HCT116 (cell line): ENCODE measurements at regions not wholly inside any gene's neighbourhood (a gene's known extent, or its start where the extent isn't known, plus 50 kb on each side); places are given as distances from the start of the nearest gene placed in this dataset.
"Not testable (repeated sequence)": the region's sequence is repeated elsewhere in the genome, so short reads cannot be mapped to it uniquely, and the experiment has no call there.

ENCODE experiments used
- ATAC-seq: fragments of 200-7000 bp; cut with Tn5 transposase; 2 replicates; pipeline ENCODE4 v1.9.1; 2020; ENCODE audit warnings: mild to moderate bottlenecking, moderate library complexity
- BruUV-seq: library from RNA; stranded (reverse); fragments of 400-500 nt; replicated peaks from 2 replicates; lab custom pipeline; 2021; lab: Mats Ljungman, UMichigan
- CTCF ChIA-PET: fragments of 300-600 bp; sonication (Branson Sonifier 250); formaldehyde crosslinking; loops from one replicate; lab custom pipeline; 2021; ENCODE audit warnings: antibody characterized with exemption; lab: Charles Lee
- POLR2A ChIA-PET: fragments of 300-600, 350-600 bp; sonication (Branson Sonifier 250); formaldehyde crosslinking; loops from one replicate; lab custom pipeline; 2021; ENCODE audit warnings: antibody characterized with exemption; lab: Charles Lee
- RAD21 ChIA-PET, 2 experiments: fragments of 300-600 bp; sonication (Branson Sonifier 250); formaldehyde crosslinking; loops; one replicate each; lab custom pipeline; 2023; ENCODE audit warnings: low total read pairs in 2 of 2; ENCODE audit not compliant: uncharacterized antibody in 2 of 2, unreplicated experiment in 2 of 2, low non-redundant PET in 1 of 2; lab: Charles Lee
- DNase-seq: peaks from one replicate; pipeline ENCODE4 v3.0.0-alpha.2; 2010; ENCODE audit warnings: low read depth, low spot score
- H2AFZ ChIP-seq: fragments of 200-600 bp; shearing (Covaris generic), sonication (generic); 2 replicates; pipeline ENCODE4 v1.6.1; 2017; ENCODE audit warnings: low read depth, mixed run types, mixed read lengths, antibody characterized with exemption, low read length; ENCODE audit not compliant: poor library complexity, severe bottlenecking
- H3K27ac ChIP-seq: 2 replicates; pipeline ENCODE4 v1.5.1; 2012; ENCODE audit warnings: low read depth, low read length
- H3K27me3 ChIP-seq: fragments of 200-600 bp; sonication (generic); 2 replicates; pipeline ENCODE4 v1.6.1; 2016; ENCODE audit warnings: mixed run types, low read length, mixed read lengths; ENCODE audit not compliant: insufficient read depth
- H3K36me3 ChIP-seq, 2 experiments: fragments of 200-500 bp in 1 of 2; fragments of 200-600 bp in 1 of 2; sonication (Bioruptor generic) in 1 of 2; sonication (generic) in 1 of 2; 2 replicates each; pipeline versions ENCODE4 v1.5.1 to v1.6.1; 2014 to 2016; ENCODE audit warnings: low read length in 2 of 2, inconsistent platforms in 1 of 2, mixed read lengths in 1 of 2, mixed run types in 1 of 2; ENCODE audit not compliant: insufficient read depth in 2 of 2, control insufficient read depth in 1 of 2
- H3K4me1 ChIP-seq, 2 experiments: fragments of 200-600 bp in 1 of 2; sonication (generic) in 1 of 2; 2 replicates each; pipeline versions ENCODE4 v1.5.1 to v1.6.1; 2012 to 2017; ENCODE audit warnings: low read length in 2 of 2, inconsistent platforms in 1 of 2, mild to moderate bottlenecking in 1 of 2, mixed read lengths in 1 of 2, mixed run types in 1 of 2, moderate library complexity in 1 of 2; ENCODE audit not compliant: insufficient read depth in 2 of 2, control insufficient read depth in 1 of 2
- H3K4me2 ChIP-seq: fragments of 200-600 bp; sonication (generic); 2 replicates; pipeline ENCODE4 v1.6.1; 2017; ENCODE audit warnings: mixed run types, low read length, mixed read lengths
- H3K4me3 ChIP-seq, 2 experiments: fragments of 200-600 bp in 1 of 2; sonication (generic) in 1 of 2; replicated peaks in 1 of 2; 2 replicates each; pipeline ENCODE4 v1.5.1; 2011 to 2016; ENCODE audit warnings: low read length in 2 of 2, control low read depth in 1 of 2, low read depth in 1 of 2, mild to moderate bottlenecking in 1 of 2, mixed read lengths in 1 of 2, mixed run types in 1 of 2
- H3K79me2 ChIP-seq: fragments of 200-600 bp; sonication (generic); 2 replicates; pipeline ENCODE4 v1.6.1; 2017; ENCODE audit warnings: mild to moderate bottlenecking, mixed run types, low read length, moderate library complexity, mixed read lengths; ENCODE audit not compliant: insufficient read depth
- H3K9ac ChIP-seq: fragments of 200-600 bp; sonication (generic); 2 replicates; pipeline ENCODE4 v1.6.1; 2016; ENCODE audit warnings: low read length, mixed read lengths
- H3K9me2 ChIP-seq: fragments of 200-600 bp; sonication (generic), shearing (Covaris generic); 2 replicates; pipeline ENCODE4 v1.6.1; 2017; ENCODE audit warnings: mixed run types, mild to moderate bottlenecking, moderate library complexity; ENCODE audit not compliant: insufficient read depth
- H3K9me3 ChIP-seq, 2 experiments: fragments of 200-500 bp in 1 of 2; fragments of 200-600 bp in 1 of 2; sonication (Bioruptor generic) in 1 of 2; sonication (generic) in 1 of 2; 2 replicates each; pipeline ENCODE4 v1.6.1; 2014 to 2017; ENCODE audit warnings: low read length in 2 of 2, mixed read lengths in 2 of 2, inconsistent platforms in 1 of 2, low read depth in 1 of 2, mild to moderate bottlenecking in 1 of 2, mixed run types in 1 of 2, moderate library complexity in 1 of 2; ENCODE audit not compliant: control insufficient read depth in 1 of 2, insufficient read depth in 1 of 2
- H4K20me1 ChIP-seq: fragments of 200-600 bp; sonication (generic), shearing (Covaris generic); 2 replicates; pipeline ENCODE4 v1.6.1; 2017; ENCODE audit warnings: mixed run types, mild to moderate bottlenecking, moderate library complexity; ENCODE audit not compliant: insufficient read depth
- ATF3 ChIP-seq: IDR thresholded peaks from 2 replicates; pipeline ENCODE4 v1.6.1; 2012
- CBX3 ChIP-seq: IDR thresholded peaks from 2 replicates; pipeline ENCODE4 v1.6.1; 2012; ENCODE audit warnings: low read depth
- CEBPB ChIP-seq: IDR thresholded peaks from 2 replicates; pipeline ENCODE4 v1.6.1; 2012; ENCODE audit warnings: low read depth
- EGR1 ChIP-seq: IDR thresholded peaks from 2 replicates; pipeline ENCODE4 v1.6.1; 2012; ENCODE audit warnings: low read depth
- ELF1 ChIP-seq: IDR thresholded peaks from 2 replicates; pipeline ENCODE4 v1.6.1; 2012; ENCODE audit warnings: low read depth, borderline replicate concordance
- EZH2 ChIP-seq: fragments of 200-600 bp; sonication (generic); IDR thresholded peaks from 2 replicates; pipeline ENCODE4 v1.6.1; 2017; ENCODE audit warnings: antibody characterized with exemption, mixed run types
- EZH2phosphoT487 ChIP-seq: fragments of 200-600 bp; IDR thresholded peaks from 2 replicates; pipeline ENCODE4 v1.6.1; 2018; ENCODE audit warnings: antibody characterized with exemption, borderline replicate concordance
- JUND ChIP-seq: IDR thresholded peaks from 2 replicates; pipeline ENCODE4 v1.6.1; 2012
- POLR2A ChIP-seq: IDR thresholded peaks from 2 replicates; pipeline ENCODE4 v1.7.0; 2011; ENCODE audit warnings: borderline replicate concordance; ENCODE audit not compliant: insufficient read depth, insufficient read length; ENCODE audit errors: extremely low read depth
- POLR2AphosphoS5 ChIP-seq: IDR thresholded peaks from 2 replicates; pipeline ENCODE4 v1.6.1; 2011; ENCODE audit warnings: mild to moderate bottlenecking, low read depth, low read length, moderate library complexity
- RAD21 ChIP-seq: IDR thresholded peaks from 2 replicates; pipeline ENCODE4 v1.6.1; 2012; ENCODE audit warnings: low read depth, mild to moderate bottlenecking
- SIN3A ChIP-seq: IDR thresholded peaks from 2 replicates; pipeline ENCODE4 v1.6.1; 2012; ENCODE audit warnings: low read depth
- SRF ChIP-seq: IDR thresholded peaks from 2 replicates; pipeline ENCODE4 v1.6.1; 2012; ENCODE audit warnings: low read depth
- TCF7L2 ChIP-seq: IDR thresholded peaks from 2 replicates; pipeline ENCODE4 v1.7.0; 2011; ENCODE audit warnings: borderline replicate concordance, inconsistent platforms; ENCODE audit not compliant: insufficient read depth, insufficient read length; ENCODE audit errors: extremely low read depth
- ZNF274 ChIP-seq: fragments of 200-500 bp; sonication (Bioruptor generic); IDR thresholded peaks from 2 replicates; pipeline ENCODE4 v1.6.1; 2014; ENCODE audit warnings: mild to moderate bottlenecking, low read depth, low read length, inconsistent platforms
- intact Hi-C: fragments of 100-400 bp; cut with micrococcal nuclease; formaldehyde crosslinking; loops from 2 replicates; pipeline ENCODE4 v1.10.0; 2022
- TF ChIP-seq, protein P1 (sequence below): IDR thresholded peaks from 2 replicates; pipeline ENCODE4 v1.6.1; 2012
- TF ChIP-seq, protein P2 (sequence below), 3 experiments: fragments of 200-600 bp in 1 of 3; sonication (generic) in 1 of 3; IDR thresholded peaks in 2 of 3; conservative IDR thresholded peaks in 1 of 3; 2 replicates each; pipeline ENCODE4 v1.5.1; 2012 to 2017; ENCODE audit warnings: low read depth in 2 of 3, low read length in 2 of 3, antibody characterized with exemption in 1 of 3, borderline replicate concordance in 1 of 3, control low read depth in 1 of 3, mild to moderate bottlenecking in 1 of 3, mixed read lengths in 1 of 3, mixed run types in 1 of 3, moderate library complexity in 1 of 3; ENCODE audit not compliant: insufficient read depth in 1 of 3
- TF ChIP-seq, protein P3 (sequence below): IDR thresholded peaks from 2 replicates; pipeline ENCODE4 v1.6.1; 2011; ENCODE audit warnings: mild to moderate bottlenecking, low read length, moderate library complexity; ENCODE audit not compliant: insufficient replicate concordance; ENCODE audit errors: extremely low read depth

- Histone ChIP-seq H3K36me3 (no peaks in the 10 kb centered on the region), H4K20me1 (no peaks in the 10 kb centered on the region), H3K4me1 (no peaks in the 10 kb centered on the region), H3K9ac (no peak overlapping the region), H3K79me2 (no peaks in the 10 kb centered on the region), H3K4me2 (no peak overlapping the region), H2AFZ (no peak overlapping the region), H3K9me3 (no peaks in the 10 kb centered on the region; a peak in 1 of 4 replicates), H3K27me3 (no peaks in the 10 kb centered on the region), H3K9me2 (no peaks in the 10 kb centered on the region), H3K27ac (no peak overlapping the region), H3K4me3 (no peak overlapping the region)
- ATAC-seq (no peak), DNase-seq (no peak)
- TF ChIP-seq, protein P1, sequence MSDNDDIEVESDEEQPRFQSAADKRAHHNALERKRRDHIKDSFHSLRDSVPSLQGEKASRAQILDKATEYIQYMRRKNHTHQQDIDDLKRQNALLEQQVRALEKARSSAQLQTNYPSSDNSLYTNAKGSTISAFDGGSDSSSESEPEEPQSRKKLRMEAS, result no peak
- no peak for TF ChIP-seq SIN3A
- no peak for TF ChIP-seq EGR1
- no peak for TF ChIP-seq EZH2phosphoT487
- no peak for TF ChIP-seq EZH2
- TF ChIP-seq SRF, result no peak
- no peak for TF ChIP-seq ATF3
- no peak for TF ChIP-seq POLR2AphosphoS5
- no peak for TF ChIP-seq CEBPB
- TF ChIP-seq, protein P2, sequence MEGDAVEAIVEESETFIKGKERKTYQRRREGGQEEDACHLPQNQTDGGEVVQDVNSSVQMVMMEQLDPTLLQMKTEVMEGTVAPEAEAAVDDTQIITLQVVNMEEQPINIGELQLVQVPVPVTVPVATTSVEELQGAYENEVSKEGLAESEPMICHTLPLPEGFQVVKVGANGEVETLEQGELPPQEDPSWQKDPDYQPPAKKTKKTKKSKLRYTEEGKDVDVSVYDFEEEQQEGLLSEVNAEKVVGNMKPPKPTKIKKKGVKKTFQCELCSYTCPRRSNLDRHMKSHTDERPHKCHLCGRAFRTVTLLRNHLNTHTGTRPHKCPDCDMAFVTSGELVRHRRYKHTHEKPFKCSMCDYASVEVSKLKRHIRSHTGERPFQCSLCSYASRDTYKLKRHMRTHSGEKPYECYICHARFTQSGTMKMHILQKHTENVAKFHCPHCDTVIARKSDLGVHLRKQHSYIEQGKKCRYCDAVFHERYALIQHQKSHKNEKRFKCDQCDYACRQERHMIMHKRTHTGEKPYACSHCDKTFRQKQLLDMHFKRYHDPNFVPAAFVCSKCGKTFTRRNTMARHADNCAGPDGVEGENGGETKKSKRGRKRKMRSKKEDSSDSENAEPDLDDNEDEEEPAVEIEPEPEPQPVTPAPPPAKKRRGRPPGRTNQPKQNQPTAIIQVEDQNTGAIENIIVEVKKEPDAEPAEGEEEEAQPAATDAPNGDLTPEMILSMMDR (IDR thresholded peaks at IDR 0.05 in 2 of 3, conservative IDR thresholded peaks at IDR 0.05 in 1 of 3; ENCODE audit: borderline replicate concordance in 1 of 3, insufficient read depth in 1 of 3, low read depth in 2 of 3, low read length in 2 of 3), result no peak
- no peak for TF ChIP-seq JUND
- TF ChIP-seq RAD21, result no peak
- TF ChIP-seq CBX3, result no peak
- TF ChIP-seq ELF1, result no peak
- no peak for TF ChIP-seq TCF7L2
- TF ChIP-seq, protein P3, sequence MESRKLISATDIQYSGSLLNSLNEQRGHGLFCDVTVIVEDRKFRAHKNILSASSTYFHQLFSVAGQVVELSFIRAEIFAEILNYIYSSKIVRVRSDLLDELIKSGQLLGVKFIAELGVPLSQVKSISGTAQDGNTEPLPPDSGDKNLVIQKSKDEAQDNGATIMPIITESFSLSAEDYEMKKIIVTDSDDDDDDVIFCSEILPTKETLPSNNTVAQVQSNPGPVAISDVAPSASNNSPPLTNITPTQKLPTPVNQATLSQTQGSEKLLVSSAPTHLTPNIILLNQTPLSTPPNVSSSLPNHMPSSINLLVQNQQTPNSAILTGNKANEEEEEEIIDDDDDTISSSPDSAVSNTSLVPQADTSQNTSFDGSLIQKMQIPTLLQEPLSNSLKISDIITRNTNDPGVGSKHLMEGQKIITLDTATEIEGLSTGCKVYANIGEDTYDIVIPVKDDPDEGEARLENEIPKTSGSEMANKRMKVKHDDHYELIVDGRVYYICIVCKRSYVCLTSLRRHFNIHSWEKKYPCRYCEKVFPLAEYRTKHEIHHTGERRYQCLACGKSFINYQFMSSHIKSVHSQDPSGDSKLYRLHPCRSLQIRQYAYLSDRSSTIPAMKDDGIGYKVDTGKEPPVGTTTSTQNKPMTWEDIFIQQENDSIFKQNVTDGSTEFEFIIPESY, result no peak
- TF ChIP-seq ZNF274, result no peak
- TF ChIP-seq POLR2A, result no peak
- no TSS peak for BruUV-seq
- ChIA-PET RAD21 (no interaction called here), CTCF (no interaction called here), POLR2A (no interaction called here)
- intact Hi-C loops, result no loop called here
Measured at GRCh38 chr11:11717064-11717725, 95.4 kb upstream of the GALNT18 start.

DNA sequence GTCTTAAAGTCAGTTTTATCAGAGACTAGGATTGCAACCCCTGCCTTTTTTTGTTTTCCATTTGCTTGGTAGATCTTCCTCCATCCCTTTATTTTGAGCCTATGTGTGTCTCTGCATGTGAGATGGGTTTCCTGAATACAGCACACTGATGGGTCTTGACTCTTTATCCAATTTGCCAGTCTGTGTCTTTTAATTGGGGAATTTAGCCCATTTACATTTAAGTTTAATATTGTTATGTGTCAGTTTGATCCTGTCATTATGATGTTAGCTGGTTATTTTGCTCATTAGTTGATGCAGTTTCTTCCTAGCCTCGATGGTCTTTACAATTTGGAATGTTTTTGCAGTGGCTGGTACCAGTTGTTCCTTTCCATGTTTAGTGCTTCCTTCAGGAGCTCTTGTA, 93.3 kb upstream of the GALNT18 start:
- H3K27me3 ChIP-seq, POLR2A ChIA-PET, H3K9me3 ChIP-seq, DNase-seq, ATAC-seq, H3K9ac ChIP-seq, intact Hi-C loops, H3K79me2 ChIP-seq, H3K4me3 ChIP-seq, H4K20me1 ChIP-seq, H3K27ac ChIP-seq, H3K4me1 ChIP-seq, H3K9me2 ChIP-seq, H3K4me2 ChIP-seq, RAD21 ChIA-PET, BruUV-seq, H3K36me3 ChIP-seq, H2AFZ ChIP-seq, CTCF ChIA-PET: not testable (repeated sequence)
